GM23338 (cell line): ENCODE measurements at regions not wholly inside any gene's neighbourhood (a gene's known extent, or its start where the extent isn't known, plus 50 kb on each side); places are given as distances from the start of the nearest gene placed in this dataset.

ENCODE experiments used
- ATAC-seq: fragments of 200-7000 bp; cut with Tn5 transposase; 3 replicates; pipeline ENCODE4 v1.9.1; 2020
- DNase-seq: peaks from one replicate; pipeline ENCODE4 v3.0.0-alpha.2; 2015; ENCODE audit warnings: low spot score
- H2AFZ ChIP-seq: fragments of 200-600 bp; sonication (generic); 2 replicates; pipeline ENCODE4 v1.8.0; 2016; ENCODE audit warnings: antibody characterized with exemption, mild to moderate bottlenecking, moderate library complexity
- H3F3A ChIP-seq: fragments of 200-600 bp; sonication (generic); replicated peaks from 2 replicates; pipeline ENCODE4 v1.8.0; 2017; ENCODE audit warnings: antibody characterized with exemption, mixed run types, low read depth
- H3K27ac ChIP-seq: fragments of 200-600 bp; sonication (generic); 2 replicates; pipeline ENCODE4 v1.6.1; 2016; ENCODE audit warnings: low read depth
- H3K27me3 ChIP-seq: fragments of 200-600 bp; sonication (generic); 2 replicates; pipeline ENCODE4 v1.8.0; 2016; ENCODE audit warnings: mild to moderate bottlenecking, mixed run types, moderate library complexity; ENCODE audit not compliant: insufficient read depth
- H3K36me3 ChIP-seq: fragments of 200-600 bp; sonication (generic); 2 replicates; pipeline ENCODE4 v1.8.0; 2016; ENCODE audit warnings: mild to moderate bottlenecking; ENCODE audit not compliant: insufficient read depth
- H3K4me1 ChIP-seq: fragments of 200-600 bp; sonication (generic); 2 replicates; pipeline ENCODE4 v1.8.0; 2016; ENCODE audit warnings: mild to moderate bottlenecking, moderate library complexity; ENCODE audit not compliant: insufficient read depth
- H3K4me2 ChIP-seq: fragments of 200-600 bp; sonication (generic); 2 replicates; pipeline ENCODE4 v1.7.1; 2017; ENCODE audit warnings: mixed run types
- H3K4me3 ChIP-seq: fragments of 200-600 bp; sonication (generic); 2 replicates; pipeline ENCODE4 v1.6.1; 2016; ENCODE audit warnings: mixed run types
- H3K79me2 ChIP-seq: fragments of 200-600 bp; sonication (generic); replicated peaks from 2 replicates; pipeline ENCODE4 v1.8.0; 2017; ENCODE audit warnings: mild to moderate bottlenecking; ENCODE audit not compliant: insufficient read depth
- H3K9me2 ChIP-seq: fragments of 200-600 bp; sonication (generic); 2 replicates; pipeline ENCODE4 v1.8.0; 2017; ENCODE audit not compliant: insufficient read depth
- H4K20me1 ChIP-seq: fragments of 200-600 bp; sonication (generic); replicated peaks from 2 replicates; pipeline ENCODE4 v1.8.0; 2017; ENCODE audit warnings: mild to moderate bottlenecking; ENCODE audit not compliant: insufficient read depth
- H3K27ac Mint-ChIP-seq: 2 replicates; pipeline ENCODE4 v1.8.0; 2020; ENCODE audit warnings: inconsistent platforms, mild to moderate bottlenecking, moderate library complexity, mixed read lengths
- H3K27me3 Mint-ChIP-seq: 3 replicates; pipeline ENCODE4 v1.8.0; 2022; ENCODE audit warnings: low read depth, mild to moderate bottlenecking, moderate library complexity, mixed read lengths, inconsistent platforms; ENCODE audit not compliant: insufficient read depth, poor library complexity
- H3K36me3 Mint-ChIP-seq: 3 replicates; pipeline ENCODE4 v1.8.0; 2021; ENCODE audit warnings: low read depth, mild to moderate bottlenecking, inconsistent platforms, moderate library complexity, mixed read lengths
- H3K4me1 Mint-ChIP-seq: 3 replicates; pipeline ENCODE4 v1.8.0; 2020; ENCODE audit warnings: mild to moderate bottlenecking, inconsistent platforms, mixed read lengths
- H3K4me3 Mint-ChIP-seq: 3 replicates; pipeline ENCODE4 v1.8.0; 2021; ENCODE audit warnings: moderate library complexity, mild to moderate bottlenecking, inconsistent platforms, mixed read lengths
- H3K9me3 Mint-ChIP-seq: 3 replicates; pipeline ENCODE4 v1.8.0; 2020; ENCODE audit warnings: moderate library complexity, mild to moderate bottlenecking, inconsistent platforms, mixed read lengths
- CREB1 ChIP-seq: fragments of 250-450 bp; sonication (Bioruptor Pico); IDR thresholded peaks from 2 replicates; pipeline ENCODE4 v1.5.0; 2020; ENCODE audit warnings: low read depth, mild to moderate bottlenecking, moderate library complexity
- CTCF ChIP-seq, 2 experiments: fragments of 200-600 bp in 1 of 2; sonication (generic) in 1 of 2; conservative IDR thresholded peaks; 2 replicates each; pipeline versions ENCODE4 v1.5.1 to v1.6.1; 2016 to 2017; ENCODE audit warnings: antibody characterized with exemption in 2 of 2, low read depth in 2 of 2, mild to moderate bottlenecking in 2 of 2, moderate library complexity in 1 of 2
- EZH2 ChIP-seq: fragments of 200-600 bp; sonication (generic); IDR thresholded peaks from one replicate; pipeline ENCODE4 v1.8.0; 2017; ENCODE audit warnings: antibody characterized with exemption, mild to moderate bottlenecking, low read depth; ENCODE audit not compliant: unreplicated experiment
- JUNB ChIP-seq: IDR thresholded peaks from one replicate; pipeline ENCODE4 v1.6.1; 2016; ENCODE audit warnings: antibody characterized with exemption; ENCODE audit not compliant: unreplicated experiment
- NANOG ChIP-seq: IDR thresholded peaks from 2 replicates; pipeline ENCODE4 v1.6.1; 2016; ENCODE audit warnings: antibody characterized with exemption, borderline replicate concordance
- POLR2AphosphoS5 ChIP-seq: IDR thresholded peaks from 2 replicates; pipeline ENCODE4 v1.6.1; 2016; ENCODE audit warnings: antibody characterized with exemption, low read depth
- STAT1 ChIP-seq: IDR thresholded peaks from one replicate; pipeline ENCODE4 v1.6.1; 2016; ENCODE audit warnings: antibody characterized with exemption; ENCODE audit not compliant: unreplicated experiment
- ZNF114 ChIP-seq: fragments of 250-450 bp; sonication (Bioruptor Pico); IDR thresholded peaks from 2 replicates; pipeline ENCODE4 v1.5.0; 2020; ENCODE audit warnings: mild to moderate bottlenecking, moderate library complexity
- ZNF331 ChIP-seq: fragments of 250-450 bp; sonication (Bioruptor Pico); IDR thresholded peaks from 2 replicates; pipeline ENCODE4 v1.5.0; 2020; ENCODE audit warnings: low read depth, mild to moderate bottlenecking, moderate library complexity
- ZNF462 ChIP-seq: fragments of 250-450 bp; sonication (Bioruptor Pico); IDR thresholded peaks from 2 replicates; pipeline ENCODE4 v1.5.0; 2020; ENCODE audit warnings: mild to moderate bottlenecking, moderate library complexity
- TF ChIP-seq, protein P1 (sequence below): IDR thresholded peaks from 2 replicates; pipeline ENCODE4 v1.6.1; 2016; ENCODE audit warnings: antibody characterized with exemption

GRCh38 chr5:114910727-114911126 lies 259.0 kb downstream of the TRIM36 start (continued):
- TF ChIP-seq CTCF (conservative IDR thresholded peaks at IDR 0.05; ENCODE audit: low read depth in 2 of 2) (no peak), POLR2AphosphoS5 (no peak), ZNF114 (CRISPR knock-in tag) (no peak), ZNF331 (CRISPR knock-in tag) (no peak)

GRCh38 chr5:114909424-114909823 lies 260.3 kb downstream of the TRIM36 start:
- H3K27me3 Mint-ChIP-seq: peaks cover 2% of the 10 kb centered on the region
- Histone ChIP-seq H3K9me2 (peaks cover 5% of the 10 kb centered on the region; the same call in 1 of the 2 replicates), H4K20me1 (no peaks in the 10 kb centered on the region), H3F3A (no peaks in the 10 kb centered on the region), H3K4me2 (no peak overlapping the region), H3K27me3 (no peaks in the 10 kb centered on the region), H3K4me3 (no peak overlapping the region), H3K36me3 (peaks cover 7% of the 10 kb centered on the region; the same call in 1 of the 2 replicates), H2AFZ (no peak overlapping the region), H3K4me1 (no peaks in the 10 kb centered on the region), H3K79me2 (no peaks in the 10 kb centered on the region), H3K27ac (no peak overlapping the region)
- H3K27ac Mint-ChIP-seq: no peak overlapping the region
- no peak for DNase-seq
- ATAC-seq: no peak
- H3K4me1 Mint-ChIP-seq: no peaks in the 10 kb centered on the region
- peaks cover 19% of the 10 kb centered on the region for H3K36me3 Mint-ChIP-seq
- no peak overlapping the region for H3K4me3 Mint-ChIP-seq
- H3K9me3 Mint-ChIP-seq: peaks cover 33% of the 10 kb centered on the region
- TF ChIP-seq ZNF331 (CRISPR knock-in tag) (no peak), ZNF462 (CRISPR knock-in tag) (no peak), CTCF (conservative IDR thresholded peaks at IDR 0.05; ENCODE audit: low read depth in 2 of 2) (no peak), CREB1 (CRISPR knock-in tag) (no peak), EZH2 (no peak), JUNB (no peak), NANOG (no peak), STAT1 (no peak), POLR2AphosphoS5 (no peak)
- TF ChIP-seq, protein P1, sequence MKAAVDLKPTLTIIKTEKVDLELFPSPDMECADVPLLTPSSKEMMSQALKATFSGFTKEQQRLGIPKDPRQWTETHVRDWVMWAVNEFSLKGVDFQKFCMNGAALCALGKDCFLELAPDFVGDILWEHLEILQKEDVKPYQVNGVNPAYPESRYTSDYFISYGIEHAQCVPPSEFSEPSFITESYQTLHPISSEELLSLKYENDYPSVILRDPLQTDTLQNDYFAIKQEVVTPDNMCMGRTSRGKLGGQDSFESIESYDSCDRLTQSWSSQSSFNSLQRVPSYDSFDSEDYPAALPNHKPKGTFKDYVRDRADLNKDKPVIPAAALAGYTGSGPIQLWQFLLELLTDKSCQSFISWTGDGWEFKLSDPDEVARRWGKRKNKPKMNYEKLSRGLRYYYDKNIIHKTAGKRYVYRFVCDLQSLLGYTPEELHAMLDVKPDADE: no peak
